ENCODE measurements at regions not wholly inside any gene's neighbourhood (a gene's known extent, or its start where the extent isn't known, plus 50 kb on each side); places are given as distances from the start of the nearest gene placed in this dataset.

- peaks cover 0 to 3% of the 10 kb centered on the region in 2 experiments for H3K9me3 ChIP-seq (ENCODE audit: control insufficient read depth in 1 of 2, insufficient read depth in 1 of 2, low read length in 2 of 2)
- no peaks in the 10 kb centered on the region for H3K36me3 ChIP-seq (ENCODE audit: insufficient read depth, low read length)
- H3K4me3 Mint-ChIP-seq = no peak overlapping the region
- H3K36me3 Mint-ChIP-seq (ENCODE audit: low read depth) = no peaks in the 10 kb centered on the region
- no peak overlapping the region for H3K27ac Mint-ChIP-seq
- H3K9me3 Mint-ChIP-seq = peaks cover 2% of the 10 kb centered on the region
- no peaks in the 10 kb centered on the region for H3K27me3 Mint-ChIP-seq
- DNase-seq (no peak), ATAC-seq (ENCODE audit: poor library complexity) (no peak)
- intact Hi-C loops (cut with DNase I, micrococcal nuclease) = no loop called here
- CTCF ChIA-PET = no interaction called here
- POLR2A ChIA-PET = no interaction called here
- no peaks in the 10 kb centered on the region for H3K4me1 ChIP-seq (ENCODE audit: insufficient read depth, low read length)
- no peaks in the 10 kb centered on the region for H3K27me3 ChIP-seq (ENCODE audit: control insufficient read depth in 1 of 2, insufficient read depth in 2 of 2, low read length in 2 of 2)
- no peak overlapping the region for H3K4me3 ChIP-seq (ENCODE audit: low read length)
- H3K27ac ChIP-seq (ENCODE audit: low read depth in 1 of 2, low read length in 2 of 2) = no peak overlapping the region
- H3K4me1 Mint-ChIP-seq (ENCODE audit: low read depth) = no peaks in the 10 kb centered on the region
- TF ChIP-seq, protein P1, sequence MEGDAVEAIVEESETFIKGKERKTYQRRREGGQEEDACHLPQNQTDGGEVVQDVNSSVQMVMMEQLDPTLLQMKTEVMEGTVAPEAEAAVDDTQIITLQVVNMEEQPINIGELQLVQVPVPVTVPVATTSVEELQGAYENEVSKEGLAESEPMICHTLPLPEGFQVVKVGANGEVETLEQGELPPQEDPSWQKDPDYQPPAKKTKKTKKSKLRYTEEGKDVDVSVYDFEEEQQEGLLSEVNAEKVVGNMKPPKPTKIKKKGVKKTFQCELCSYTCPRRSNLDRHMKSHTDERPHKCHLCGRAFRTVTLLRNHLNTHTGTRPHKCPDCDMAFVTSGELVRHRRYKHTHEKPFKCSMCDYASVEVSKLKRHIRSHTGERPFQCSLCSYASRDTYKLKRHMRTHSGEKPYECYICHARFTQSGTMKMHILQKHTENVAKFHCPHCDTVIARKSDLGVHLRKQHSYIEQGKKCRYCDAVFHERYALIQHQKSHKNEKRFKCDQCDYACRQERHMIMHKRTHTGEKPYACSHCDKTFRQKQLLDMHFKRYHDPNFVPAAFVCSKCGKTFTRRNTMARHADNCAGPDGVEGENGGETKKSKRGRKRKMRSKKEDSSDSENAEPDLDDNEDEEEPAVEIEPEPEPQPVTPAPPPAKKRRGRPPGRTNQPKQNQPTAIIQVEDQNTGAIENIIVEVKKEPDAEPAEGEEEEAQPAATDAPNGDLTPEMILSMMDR (IDR thresholded peaks at IDR 0.05) = no peak
These were observed 602.5 kb downstream of the TNS3 start for GRCh38 chr7:46979439-46979838.

- H3K9me3 Mint-ChIP-seq = peaks cover 2% of the 10 kb centered on the region
- no peak overlapping the region for H3K4me3 ChIP-seq (ENCODE audit: low read length)
- ATAC-seq (ENCODE audit: poor library complexity) (no peak), DNase-seq (no peak)
- H3K4me3 Mint-ChIP-seq = no peak overlapping the region
- peaks cover 0 to 3% of the 10 kb centered on the region in 2 experiments for H3K9me3 ChIP-seq (ENCODE audit: control insufficient read depth in 1 of 2, insufficient read depth in 1 of 2, low read length in 2 of 2)
- H3K36me3 ChIP-seq (ENCODE audit: insufficient read depth, low read length) = no peaks in the 10 kb centered on the region
- no peaks in the 10 kb centered on the region for H3K36me3 Mint-ChIP-seq (ENCODE audit: low read depth)
- no peaks in the 10 kb centered on the region for H3K27me3 ChIP-seq (ENCODE audit: control insufficient read depth in 1 of 2, insufficient read depth in 2 of 2, low read length in 2 of 2)
- ChIA-PET POLR2A (no interaction called here), CTCF (no interaction called here)
- no peaks in the 10 kb centered on the region for H3K4me1 ChIP-seq (ENCODE audit: insufficient read depth, low read length)
- H3K4me1 Mint-ChIP-seq (ENCODE audit: low read depth) = no peaks in the 10 kb centered on the region
- H3K27ac Mint-ChIP-seq = no peak overlapping the region
- H3K27me3 Mint-ChIP-seq = no peaks in the 10 kb centered on the region
- TF ChIP-seq, protein P1 (IDR thresholded peaks at IDR 0.05) = no peak
- intact Hi-C loops (cut with DNase I, micrococcal nuclease) = no loop called here
- H3K27ac ChIP-seq (ENCODE audit: low read depth in 1 of 2, low read length in 2 of 2) = no peak overlapping the region
These were observed 606.4 kb downstream of the TNS3 start for GRCh38 chr7:46975493-46975892.

DNA sequence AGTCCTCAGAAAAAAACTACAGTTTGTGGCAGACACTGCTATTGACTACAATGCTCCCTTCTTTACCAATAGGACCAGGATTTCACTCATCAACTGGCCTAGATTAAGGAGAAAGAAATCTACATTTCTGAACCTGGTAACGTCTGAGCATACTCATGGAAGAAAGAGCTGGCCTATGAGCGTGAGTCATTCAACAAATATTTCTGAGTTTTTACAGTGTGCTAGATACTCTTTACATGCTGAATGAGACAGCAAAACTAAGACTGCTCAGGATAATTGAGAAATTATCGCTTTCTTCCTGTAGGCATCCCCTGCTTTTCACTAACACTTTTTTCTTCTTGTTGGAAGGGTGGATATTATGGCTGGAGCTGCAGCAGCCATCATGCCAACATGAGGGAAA, 609.7 kb downstream of the TNS3 start:
- no peak for DNase-seq
- intact Hi-C loops (cut with DNase I, micrococcal nuclease) = no loop called here
- TF ChIP-seq, protein P1 (IDR thresholded peaks at IDR 0.05) = no peak
- Mint-ChIP-seq H3K9me3 (peaks cover 3% of the 10 kb centered on the region), H3K4me3 (no peak overlapping the region), H3K27ac (no peak overlapping the region), H3K4me1 (ENCODE audit: low read depth) (no peaks in the 10 kb centered on the region), H3K36me3 (ENCODE audit: low read depth) (no peaks in the 10 kb centered on the region), H3K27me3 (no peaks in the 10 kb centered on the region)
- ATAC-seq (ENCODE audit: poor library complexity) = no peak
- no peak overlapping the region for H3K4me3 ChIP-seq (ENCODE audit: low read length)
- peaks cover 0 to 3% of the 10 kb centered on the region in 2 experiments for H3K9me3 ChIP-seq (ENCODE audit: control insufficient read depth in 1 of 2, insufficient read depth in 1 of 2, low read length in 2 of 2)
- CTCF ChIA-PET = no interaction called here
- POLR2A ChIA-PET = no interaction called here
- H3K27ac ChIP-seq (ENCODE audit: low read depth in 1 of 2, low read length in 2 of 2) = no peak overlapping the region
- no peaks in the 10 kb centered on the region for H3K4me1 ChIP-seq (ENCODE audit: insufficient read depth, low read length)
- H3K27me3 ChIP-seq (ENCODE audit: control insufficient read depth in 1 of 2, insufficient read depth in 2 of 2, low read length in 2 of 2) = no peaks in the 10 kb centered on the region
- H3K36me3 ChIP-seq (ENCODE audit: insufficient read depth, low read length) = no peaks in the 10 kb centered on the region

Data from CD4-positive, alpha-beta T cell (primary cell).